HG03558 (cell line): ENCODE measurements at regions not wholly inside any gene's neighbourhood (a gene's known extent, or its start where the extent isn't known, plus 50 kb on each side); places are given as distances from the start of the nearest gene placed in this dataset.
"Not testable (repeated sequence)": the region's sequence is repeated elsewhere in the genome, so short reads cannot be mapped to it uniquely, and the experiment has no call there.

ENCODE experiments used
- ATAC-seq: cut with Tn5 transposase; IDR thresholded peaks from one replicate; pipeline ENCODE4 v1.9.1; 2021; ENCODE audit warnings: moderate number of reproducible peaks; ENCODE audit not compliant: unreplicated experiment; ENCODE audit errors: extremely low read depth

GRCh38 chr6:140311146-140311545 lies 936.7 kb upstream of the CITED2 start:
- ATAC-seq, result no peak

DNA sequence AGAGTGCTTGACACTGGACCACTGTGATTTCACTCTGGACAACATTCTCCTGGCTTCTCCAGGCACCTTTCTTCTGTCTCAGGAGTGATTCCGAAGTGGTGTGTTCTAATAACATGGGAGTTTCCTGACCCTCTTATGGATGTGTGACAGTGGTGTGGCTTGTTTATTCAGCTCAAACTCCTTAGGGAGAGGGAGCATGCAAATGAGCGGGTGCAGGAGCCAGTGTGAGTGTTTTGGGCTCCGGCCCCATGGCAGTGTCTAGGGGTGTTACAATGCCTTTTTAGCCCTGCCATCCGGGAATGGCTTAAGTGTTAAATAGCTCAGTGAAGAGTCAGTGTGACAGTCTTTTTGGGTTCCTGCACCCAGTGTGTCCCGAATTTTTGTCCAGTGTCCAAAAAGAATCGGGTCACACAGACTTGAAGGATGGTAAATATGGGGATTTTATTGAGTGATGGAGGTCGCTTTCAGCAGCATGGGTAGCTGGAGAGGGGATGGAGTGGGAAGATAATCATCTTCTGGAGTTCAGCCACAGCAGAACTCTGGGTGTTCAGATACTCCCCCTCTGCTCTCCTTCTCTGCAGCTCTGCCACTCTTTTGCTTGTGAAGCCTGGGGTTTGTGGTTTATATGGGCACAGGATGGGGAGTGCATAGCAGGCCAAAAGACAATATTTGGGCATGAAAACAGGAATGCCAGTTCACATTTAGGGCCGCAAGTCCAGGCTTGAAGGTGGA lies 928.9 kb upstream of the CITED2 start:
- no peak for ATAC-seq

- ATAC-seq, result no peak
Measured at GRCh38 chr6:140300331-140300730, 925.9 kb upstream of the CITED2 start.

- ATAC-seq, result no peak
Measured at GRCh38 chr6:140289186-140289585, 914.7 kb upstream of the CITED2 start.

DNA sequence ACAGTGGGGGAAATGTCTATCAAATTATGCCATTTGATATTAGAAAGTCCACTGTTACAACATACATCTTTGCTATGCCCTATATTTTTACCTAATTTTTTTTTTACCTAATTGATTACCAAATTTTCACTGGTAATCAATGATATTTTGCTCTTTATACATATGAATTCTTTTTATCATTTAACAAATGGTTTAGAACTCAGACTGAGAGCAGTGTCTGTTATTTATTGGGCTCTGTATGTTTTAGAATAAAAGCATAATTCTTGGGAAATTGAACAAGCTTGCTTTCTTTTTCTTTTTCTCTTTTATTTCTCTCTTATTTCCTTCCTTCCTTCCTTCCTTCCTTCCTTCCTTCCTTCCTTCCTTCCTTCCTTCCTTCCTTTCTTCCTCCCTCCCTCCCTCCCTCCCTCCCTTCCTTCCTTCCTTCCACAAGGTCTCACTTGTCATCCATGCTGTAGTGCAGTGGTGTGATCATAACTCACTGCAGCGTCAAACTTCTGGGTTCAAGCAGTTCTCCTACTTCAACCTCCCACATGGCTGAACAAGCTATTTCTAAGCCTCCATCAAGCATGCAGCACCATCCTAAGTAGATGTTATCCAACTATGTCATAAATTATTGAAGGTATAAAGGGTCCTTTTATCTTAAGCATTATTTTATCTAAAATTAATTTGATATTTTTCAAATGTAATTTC lies 911.7 kb upstream of the CITED2 start:
- ATAC-seq, result no peak

DNA sequence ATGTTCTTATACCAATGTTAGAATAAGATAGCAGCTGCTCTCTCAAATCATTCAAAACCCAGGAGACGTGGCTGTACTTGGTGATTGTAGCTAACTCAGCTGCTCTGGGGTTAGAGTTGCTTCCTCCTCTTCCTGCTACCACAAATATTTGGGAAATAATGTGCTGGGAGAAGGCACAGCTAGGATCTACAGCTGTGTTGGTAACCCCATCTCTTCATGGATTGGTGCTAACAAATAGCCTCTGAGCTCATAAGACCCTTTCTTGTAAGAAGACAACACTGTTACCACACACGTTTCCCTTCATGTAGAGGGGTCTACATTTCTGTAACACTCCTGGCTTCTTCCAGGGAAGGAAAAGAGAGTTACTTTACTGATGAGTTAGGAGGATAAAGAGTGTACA lies 911.0 kb upstream of the CITED2 start:
- no peak for ATAC-seq

- ATAC-seq, result no peak
Measured at GRCh38 chr6:140284871-140285270, 910.4 kb upstream of the CITED2 start.

GRCh38 chr6:140283197-140283596 lies 908.7 kb upstream of the CITED2 start:
- ATAC-seq, result no peak

GRCh38 chr6:140281767-140282166 lies 907.3 kb upstream of the CITED2 start:
- ATAC-seq, result no peak

DNA sequence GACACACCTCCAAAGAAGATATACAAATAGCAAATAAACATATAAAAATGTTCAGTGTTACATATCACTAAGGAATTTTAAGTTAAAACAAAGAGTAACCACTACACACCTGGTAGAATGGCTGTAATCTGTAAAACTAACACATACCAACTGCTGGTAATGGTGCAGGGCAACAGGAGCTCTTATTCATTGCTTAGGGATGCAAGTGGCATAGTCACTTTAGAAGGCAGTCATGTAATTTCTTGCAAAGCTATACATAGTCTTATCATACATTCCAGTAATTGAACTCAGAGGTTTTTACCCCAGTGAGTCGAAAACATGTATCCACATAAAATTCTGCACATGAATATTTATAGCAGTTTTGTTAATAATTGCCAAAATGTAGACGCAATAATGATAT lies 906.8 kb upstream of the CITED2 start:
- ATAC-seq, result no peak

DNA sequence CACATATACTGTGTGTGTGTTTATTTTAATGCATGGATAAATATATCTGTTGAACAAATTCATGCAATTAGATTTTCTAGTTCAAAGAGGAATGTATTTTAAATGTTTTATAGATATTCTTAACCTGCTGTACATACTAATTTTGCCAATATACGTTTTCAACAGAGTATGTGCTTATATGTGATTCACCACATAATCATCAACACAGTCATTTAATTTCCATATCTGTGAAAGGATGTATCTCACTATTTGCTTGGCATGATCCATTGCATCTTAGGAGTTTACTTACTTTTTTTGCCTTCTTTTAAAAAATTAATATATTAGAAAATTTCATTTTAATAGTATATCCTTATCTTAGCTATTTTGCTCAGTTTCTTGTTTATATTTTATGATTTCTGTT lies 902.3 kb upstream of the CITED2 start:
- ATAC-seq, result no peak

- ATAC-seq, result no peak
Measured at GRCh38 chr6:140276133-140276532, 901.7 kb upstream of the CITED2 start.

GRCh38 chr6:140275725-140276124 lies 901.3 kb upstream of the CITED2 start:
- no peak for ATAC-seq

DNA sequence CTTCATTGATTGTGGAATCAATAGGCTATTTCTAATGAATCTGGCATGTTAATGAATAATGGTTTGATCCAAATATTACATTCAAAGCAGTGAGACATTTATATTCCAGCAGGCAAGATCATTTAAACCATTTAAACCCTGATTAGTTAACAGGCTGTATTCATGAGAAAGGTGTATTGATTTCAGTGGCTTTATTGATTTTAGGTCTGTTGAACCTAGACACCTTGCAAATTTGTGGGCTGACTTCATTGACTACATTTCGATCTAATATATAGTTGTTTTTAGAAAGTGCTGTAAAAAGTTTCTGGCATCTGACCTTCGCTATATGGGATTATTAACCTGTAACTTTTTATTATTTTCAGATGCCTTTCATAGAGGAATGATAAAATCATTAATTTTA lies 900.1 kb upstream of the CITED2 start:
- ATAC-seq, result no peak

- peak; percentile 99 for ATAC-seq
Measured at GRCh38 chr6:140271759-140272377, 897.4 kb upstream of the CITED2 start.

GRCh38 chr6:140269591-140270165 lies 895.2 kb upstream of the CITED2 start:
- no peak for ATAC-seq

DNA sequence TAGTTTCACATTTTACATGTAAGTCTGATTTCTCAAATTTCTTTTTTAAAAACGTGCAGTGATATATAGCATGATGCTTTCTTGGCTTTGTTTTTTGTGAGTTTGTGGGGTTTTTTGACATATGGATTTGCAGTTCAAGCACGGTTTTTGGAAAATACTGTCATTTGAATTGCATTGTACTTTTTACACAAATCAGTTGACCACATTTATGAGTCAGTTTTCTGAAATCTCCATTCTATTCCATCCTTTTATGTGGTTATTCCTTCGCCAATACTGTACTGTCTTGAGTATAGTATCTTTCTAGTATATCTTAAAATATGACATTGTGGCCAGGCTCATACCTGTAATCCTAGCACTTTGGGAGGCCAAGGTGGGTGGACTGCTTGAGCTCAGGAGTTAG lies 890.0 kb upstream of the CITED2 start:
- no peak for ATAC-seq

DNA sequence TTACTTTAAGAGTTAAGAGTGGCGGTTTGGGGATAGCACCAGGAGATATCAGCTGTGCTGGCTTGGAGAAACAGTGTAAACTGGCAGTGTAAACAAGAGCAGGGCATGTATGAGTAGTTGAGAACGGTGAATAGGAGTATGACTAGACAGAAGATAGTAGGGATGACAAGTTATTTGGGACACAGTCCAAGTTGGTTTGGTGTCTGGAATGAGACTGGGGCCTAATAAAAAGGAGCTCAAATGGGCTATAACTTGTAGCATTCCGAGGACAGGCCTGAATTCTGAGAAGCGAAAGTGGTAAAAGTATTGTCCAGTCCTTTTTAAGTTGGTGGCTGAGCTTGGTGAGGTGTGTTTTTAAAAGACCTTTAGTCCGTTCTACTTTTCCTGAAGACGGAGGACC lies 883.9 kb upstream of the CITED2 start:
- ATAC-seq, result not testable (repeated sequence)

- no peak for ATAC-seq
Measured at GRCh38 chr6:140256248-140256647, 881.8 kb upstream of the CITED2 start.

DNA sequence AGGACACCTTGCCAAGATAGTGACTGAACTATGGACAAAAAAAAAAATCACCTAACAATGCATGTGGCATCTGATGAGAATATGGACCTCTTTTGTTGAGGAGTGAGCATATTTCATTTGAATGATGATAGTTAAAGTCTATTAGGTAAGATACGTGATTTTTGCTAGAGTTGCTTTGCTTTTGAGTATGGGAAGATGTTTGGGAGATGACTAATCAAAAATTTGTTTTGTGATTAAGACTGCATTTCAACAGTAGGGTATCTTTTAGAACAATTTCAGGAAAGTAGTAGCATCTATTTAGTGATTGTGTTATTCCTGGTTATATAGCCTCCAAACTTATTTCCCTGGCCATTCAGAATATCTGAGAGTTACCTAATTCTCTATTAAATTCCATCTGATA lies 878.6 kb upstream of the CITED2 start:
- ATAC-seq, result no peak

DNA sequence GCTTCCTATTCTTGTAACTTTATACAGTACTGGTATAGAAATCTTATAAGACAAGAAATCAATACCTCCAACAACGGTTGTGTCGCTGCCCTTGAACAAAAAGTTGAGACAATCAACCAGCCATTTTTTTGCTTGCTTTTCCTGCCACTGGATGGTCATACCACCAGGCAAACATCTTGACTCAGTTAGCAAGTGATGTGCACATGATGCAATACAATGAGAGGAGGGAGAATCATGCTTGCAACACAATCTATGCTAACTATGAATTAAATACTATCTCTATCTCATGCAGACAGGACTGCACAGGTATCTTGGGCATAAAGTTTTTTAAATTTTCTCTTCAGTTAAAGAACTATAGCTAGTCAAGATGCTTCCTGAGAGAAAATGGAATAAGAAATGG lies 877.7 kb upstream of the CITED2 start:
- ATAC-seq, result no peak
